ENCODE measurements at regions not wholly inside any gene's neighbourhood (a gene's known extent, or its start where the extent isn't known, plus 50 kb on each side); places are given as distances from the start of the nearest gene placed in this dataset.

- DNase-seq (ENCODE audit: low read depth): no peak
- TF ChIP-seq CTCF (conservative IDR thresholded peaks at IDR 0.05; ENCODE audit: low read depth, low read length): no peak
Observed at GRCh38 chr4:133059117-133059516, 90.0 kb upstream of the PCDH10 start.

GRCh38 chr4:133062851-133063250 lies 86.2 kb upstream of the PCDH10 start:
- TF ChIP-seq CTCF (conservative IDR thresholded peaks at IDR 0.05; ENCODE audit: low read depth, low read length): no peak
- H3K4me3 ChIP-seq (ENCODE audit: low read depth, low read length): no peak overlapping the region
- no peak for DNase-seq (ENCODE audit: low read depth)

More at GRCh38 chr4:133059117-133059516, 90.0 kb upstream of the PCDH10 start:
- H3K4me3 ChIP-seq (ENCODE audit: low read depth, low read length): no peak overlapping the region

- H3K4me3 ChIP-seq (ENCODE audit: low read depth, low read length): no peak overlapping the region
- no peak for TF ChIP-seq CTCF (conservative IDR thresholded peaks at IDR 0.05; ENCODE audit: low read depth, low read length)
- no peak for DNase-seq (ENCODE audit: low read depth)
Observed at GRCh38 chr4:133068083-133068482, 81.0 kb upstream of the PCDH10 start.

- DNase-seq (ENCODE audit: low read depth): peak; percentile 4
- H3K4me3 ChIP-seq (ENCODE audit: low read depth, low read length): no peak overlapping the region
- no peak for TF ChIP-seq CTCF (conservative IDR thresholded peaks at IDR 0.05; ENCODE audit: low read depth, low read length)
Observed at GRCh38 chr4:133081246-133081645, 67.8 kb upstream of the PCDH10 start.

GRCh38 chr4:133084421-133084820 lies 64.7 kb upstream of the PCDH10 start:
- no peak for DNase-seq (ENCODE audit: low read depth)
- H3K4me3 ChIP-seq (ENCODE audit: low read depth, low read length): no peak overlapping the region
- no peak for TF ChIP-seq CTCF (conservative IDR thresholded peaks at IDR 0.05; ENCODE audit: low read depth, low read length)

- H3K4me3 ChIP-seq (ENCODE audit: low read depth, low read length): no peak overlapping the region
- DNase-seq (ENCODE audit: low read depth): no peak
- no peak for TF ChIP-seq CTCF (conservative IDR thresholded peaks at IDR 0.05; ENCODE audit: low read depth, low read length)
Observed at GRCh38 chr4:133095591-133095990, 53.5 kb upstream of the PCDH10 start.

- no peak for TF ChIP-seq CTCF (conservative IDR thresholded peaks at IDR 0.05; ENCODE audit: low read depth, low read length)
- no peak for DNase-seq (ENCODE audit: low read depth)
Observed at GRCh38 chr4:133096972-133097371, 52.1 kb upstream of the PCDH10 start.

More at GRCh38 chr4:133096972-133097371, 52.1 kb upstream of the PCDH10 start:
- H3K4me3 ChIP-seq (ENCODE audit: low read depth, low read length): no peak overlapping the region

Measured in choroid plexus epithelial cell (primary cell).